ENCODE measurements at regions not wholly inside any gene's neighbourhood (a gene's known extent, or its start where the extent isn't known, plus 50 kb on each side); places are given as distances from the start of the nearest gene placed in this dataset.

GRCh38 chr5:114249823-114250222, 112.0 kb upstream of the KCNN2 start:
- FAIRE-seq (no peak), DNase-seq (no peak)
- no peak overlapping the region for H3K4me3 ChIP-seq (ENCODE audit: low read depth in 1 of 3, low read length in 3 of 3)
- no peaks in the 10 kb centered on the region for H3K36me3 ChIP-seq (ENCODE audit: control insufficient read depth in 3 of 3, insufficient read depth in 2 of 3, low read depth in 1 of 3, low read length in 3 of 3)
- H3K27me3 ChIP-seq (ENCODE audit: control insufficient read depth in 3 of 3, insufficient read depth in 3 of 3, low read length in 3 of 3), result no peaks in the 10 kb centered on the region
- no peaks in the 10 kb centered on the region for H3K4me1 ChIP-seq (ENCODE audit: control insufficient read depth in 3 of 3, insufficient read depth in 2 of 3, low read depth in 1 of 3, low read length in 2 of 3)
- H3K27ac ChIP-seq (ENCODE audit: low read depth in 1 of 3, low read length in 2 of 3), result no peak overlapping the region
- WGBS, 3 donors, result 66 to 83% (median 82%) methylated on average over 2 of the region's 2 CpGs
- H3K9me3 ChIP-seq (ENCODE audit: control insufficient read depth in 2 of 2, insufficient read depth in 1 of 2, low read depth in 1 of 2, low read length in 1 of 2), result no peaks in the 10 kb centered on the region

- Histone ChIP-seq H3K36me3 (ENCODE audit: control insufficient read depth in 3 of 3, insufficient read depth in 2 of 3, low read depth in 1 of 3, low read length in 3 of 3) (no peaks in the 10 kb centered on the region), H3K4me3 (ENCODE audit: low read depth in 1 of 3, low read length in 3 of 3) (no peak overlapping the region), H3K4me1 (ENCODE audit: control insufficient read depth in 3 of 3, insufficient read depth in 2 of 3, low read depth in 1 of 3, low read length in 2 of 3) (no peaks in the 10 kb centered on the region), H3K27me3 (ENCODE audit: control insufficient read depth in 3 of 3, insufficient read depth in 3 of 3, low read length in 3 of 3) (no peaks in the 10 kb centered on the region), H3K9me3 (ENCODE audit: control insufficient read depth in 2 of 2, insufficient read depth in 1 of 2, low read depth in 1 of 2, low read length in 1 of 2) (no peaks in the 10 kb centered on the region), H3K27ac (ENCODE audit: low read depth in 1 of 3, low read length in 2 of 3) (no peak overlapping the region)
- FAIRE-seq (no peak), DNase-seq (no peak)
- 80 to 87% (median 82%) methylated on average over 3 of the region's 3 CpGs for WGBS, 3 donors
Measured at GRCh38 chr5:114250536-114250935, 111.3 kb upstream of the KCNN2 start.

- Histone ChIP-seq H3K4me3 (ENCODE audit: low read depth in 1 of 3, low read length in 3 of 3) (no peak overlapping the region), H3K27ac (ENCODE audit: low read depth in 1 of 3, low read length in 2 of 3) (no peak overlapping the region), H3K4me1 (ENCODE audit: control insufficient read depth in 3 of 3, insufficient read depth in 2 of 3, low read depth in 1 of 3, low read length in 2 of 3) (no peaks in the 10 kb centered on the region), H3K9me3 (ENCODE audit: control insufficient read depth in 2 of 2, insufficient read depth in 1 of 2, low read depth in 1 of 2, low read length in 1 of 2) (no peaks in the 10 kb centered on the region), H3K36me3 (ENCODE audit: control insufficient read depth in 3 of 3, insufficient read depth in 2 of 3, low read depth in 1 of 3, low read length in 3 of 3) (no peaks in the 10 kb centered on the region), H3K27me3 (ENCODE audit: control insufficient read depth in 3 of 3, insufficient read depth in 3 of 3, low read length in 3 of 3) (no peaks in the 10 kb centered on the region)
- FAIRE-seq (no peak), DNase-seq (no peak)
Measured at GRCh38 chr5:114252226-114252625, 109.6 kb upstream of the KCNN2 start.

GRCh38 chr5:114255260-114255659, 106.6 kb upstream of the KCNN2 start:
- no peak for FAIRE-seq
- DNase-seq, result no peak
- Histone ChIP-seq H3K27ac (ENCODE audit: low read depth in 1 of 3, low read length in 2 of 3) (no peak overlapping the region), H3K4me1 (ENCODE audit: control insufficient read depth in 3 of 3, insufficient read depth in 2 of 3, low read depth in 1 of 3, low read length in 2 of 3) (no peaks in the 10 kb centered on the region), H3K27me3 (ENCODE audit: control insufficient read depth in 3 of 3, insufficient read depth in 3 of 3, low read length in 3 of 3) (no peaks in the 10 kb centered on the region), H3K9me3 (ENCODE audit: control insufficient read depth in 2 of 2, insufficient read depth in 1 of 2, low read depth in 1 of 2, low read length in 1 of 2) (no peaks in the 10 kb centered on the region), H3K4me3 (ENCODE audit: low read depth in 1 of 3, low read length in 3 of 3) (no peak overlapping the region), H3K36me3 (ENCODE audit: control insufficient read depth in 3 of 3, insufficient read depth in 2 of 3, low read depth in 1 of 3, low read length in 3 of 3) (no peaks in the 10 kb centered on the region)
- 20 to 32% (median 30%) methylated on average over 3 of the region's 3 CpGs for WGBS, 3 donors

GRCh38 chr5:114261989-114262388, 99.9 kb upstream of the KCNN2 start:
- Histone ChIP-seq H3K4me3 (ENCODE audit: low read depth in 1 of 3, low read length in 3 of 3) (no peak overlapping the region), H3K4me1 (ENCODE audit: control insufficient read depth in 3 of 3, insufficient read depth in 2 of 3, low read depth in 1 of 3, low read length in 2 of 3) (no peaks in the 10 kb centered on the region), H3K36me3 (ENCODE audit: control insufficient read depth in 3 of 3, insufficient read depth in 2 of 3, low read depth in 1 of 3, low read length in 3 of 3) (no peaks in the 10 kb centered on the region), H3K27ac (ENCODE audit: low read depth in 1 of 3, low read length in 2 of 3) (no peak overlapping the region), H3K9me3 (ENCODE audit: control insufficient read depth in 2 of 2, insufficient read depth in 1 of 2, low read depth in 1 of 2, low read length in 1 of 2) (no peaks in the 10 kb centered on the region), H3K27me3 (ENCODE audit: control insufficient read depth in 3 of 3, insufficient read depth in 3 of 3, low read length in 3 of 3) (no peaks in the 10 kb centered on the region)
- DNase-seq (no peak), FAIRE-seq (no peak)
- WGBS, 3 donors, result 74 to 78% (median 77%) methylated on average over 3 of the region's 3 CpGs

GRCh38 chr5:114265432-114266060, 96.3 kb upstream of the KCNN2 start:
- H3K36me3 ChIP-seq (ENCODE audit: control insufficient read depth in 3 of 3, insufficient read depth in 2 of 3, low read depth in 1 of 3, low read length in 3 of 3), result no peaks in the 10 kb centered on the region
- H3K27me3 ChIP-seq (ENCODE audit: control insufficient read depth in 3 of 3, insufficient read depth in 3 of 3, low read length in 3 of 3), result no peaks in the 10 kb centered on the region
- H3K4me3 ChIP-seq (ENCODE audit: low read depth in 1 of 3, low read length in 3 of 3), result no peak overlapping the region
- no peaks in the 10 kb centered on the region for H3K4me1 ChIP-seq (ENCODE audit: control insufficient read depth in 3 of 3, insufficient read depth in 2 of 3, low read depth in 1 of 3, low read length in 2 of 3)
- no peak for FAIRE-seq
- WGBS, 3 donors, result 23 to 51% (median 36%) methylated on average over 2 of the region's 2 CpGs
- H3K27ac ChIP-seq (ENCODE audit: low read depth in 1 of 3, low read length in 2 of 3), result no peak overlapping the region
- H3K9me3 ChIP-seq (ENCODE audit: control insufficient read depth in 2 of 2, insufficient read depth in 1 of 2, low read depth in 1 of 2, low read length in 1 of 2), result peaks cover 0 to 1% of the 10 kb centered on the region in 2 donors
- no peak for DNase-seq

- H3K36me3 ChIP-seq (ENCODE audit: control insufficient read depth in 3 of 3, insufficient read depth in 2 of 3, low read depth in 1 of 3, low read length in 3 of 3), result no peaks in the 10 kb centered on the region
- H3K27ac ChIP-seq (ENCODE audit: low read depth in 1 of 3, low read length in 2 of 3), result no peak overlapping the region
- peaks cover 0 to 1% of the 10 kb centered on the region in 2 donors for H3K9me3 ChIP-seq (ENCODE audit: control insufficient read depth in 2 of 2, insufficient read depth in 1 of 2, low read depth in 1 of 2, low read length in 1 of 2)
- WGBS, 3 donors, result 69 to 86% (median 84%) methylated on average over 1 of the region's 1 CpG
- H3K4me1 ChIP-seq (ENCODE audit: control insufficient read depth in 3 of 3, insufficient read depth in 2 of 3, low read depth in 1 of 3, low read length in 2 of 3), result no peaks in the 10 kb centered on the region
- FAIRE-seq (no peak), DNase-seq (no peak)
- H3K27me3 ChIP-seq (ENCODE audit: control insufficient read depth in 3 of 3, insufficient read depth in 3 of 3, low read length in 3 of 3), result no peaks in the 10 kb centered on the region
- no peak overlapping the region for H3K4me3 ChIP-seq (ENCODE audit: low read depth in 1 of 3, low read length in 3 of 3)
Measured at GRCh38 chr5:114266374-114266773, 95.5 kb upstream of the KCNN2 start.

- H3K4me3 ChIP-seq (ENCODE audit: low read depth in 1 of 3, low read length in 3 of 3), result no peak overlapping the region
- no peaks in the 10 kb centered on the region for H3K9me3 ChIP-seq (ENCODE audit: control insufficient read depth in 2 of 2, insufficient read depth in 1 of 2, low read depth in 1 of 2, low read length in 1 of 2)
- FAIRE-seq (no peak), DNase-seq (no peak)
- H3K27me3 ChIP-seq (ENCODE audit: control insufficient read depth in 3 of 3, insufficient read depth in 3 of 3, low read length in 3 of 3), result no peaks in the 10 kb centered on the region
- WGBS, 3 donors, result 52 to 63% (median 62%) methylated on average over 1 of the region's 1 CpG
- H3K36me3 ChIP-seq (ENCODE audit: control insufficient read depth in 3 of 3, insufficient read depth in 2 of 3, low read depth in 1 of 3, low read length in 3 of 3), result no peaks in the 10 kb centered on the region
- no peaks in the 10 kb centered on the region for H3K4me1 ChIP-seq (ENCODE audit: control insufficient read depth in 3 of 3, insufficient read depth in 2 of 3, low read depth in 1 of 3, low read length in 2 of 3)
- no peak overlapping the region for H3K27ac ChIP-seq (ENCODE audit: low read depth in 1 of 3, low read length in 2 of 3)
Measured at GRCh38 chr5:114296191-114296590, 65.7 kb upstream of the KCNN2 start.

GRCh38 chr5:114297915-114298314, 64.0 kb upstream of the KCNN2 start:
- H3K27ac ChIP-seq (ENCODE audit: low read depth in 1 of 3, low read length in 2 of 3), result no peak overlapping the region
- FAIRE-seq (no peak), DNase-seq (no peak)
- no peaks in the 10 kb centered on the region for H3K4me1 ChIP-seq (ENCODE audit: control insufficient read depth in 3 of 3, insufficient read depth in 2 of 3, low read depth in 1 of 3, low read length in 2 of 3)
- H3K4me3 ChIP-seq (ENCODE audit: low read depth in 1 of 3, low read length in 3 of 3), result no peak overlapping the region
- no peaks in the 10 kb centered on the region for H3K36me3 ChIP-seq (ENCODE audit: control insufficient read depth in 3 of 3, insufficient read depth in 2 of 3, low read depth in 1 of 3, low read length in 3 of 3)
- 61 to 86% (median 64%) methylated on average over 3 of the region's 3 CpGs for WGBS, 3 donors
- H3K9me3 ChIP-seq (ENCODE audit: control insufficient read depth in 2 of 2, insufficient read depth in 1 of 2, low read depth in 1 of 2, low read length in 1 of 2), result no peaks in the 10 kb centered on the region
- H3K27me3 ChIP-seq (ENCODE audit: control insufficient read depth in 3 of 3, insufficient read depth in 3 of 3, low read length in 3 of 3), result no peaks in the 10 kb centered on the region
